ENCODE measurements at regions not wholly inside any gene's neighbourhood (a gene's known extent, or its start where the extent isn't known, plus 50 kb on each side); places are given as distances from the start of the nearest gene placed in this dataset.

DNA sequence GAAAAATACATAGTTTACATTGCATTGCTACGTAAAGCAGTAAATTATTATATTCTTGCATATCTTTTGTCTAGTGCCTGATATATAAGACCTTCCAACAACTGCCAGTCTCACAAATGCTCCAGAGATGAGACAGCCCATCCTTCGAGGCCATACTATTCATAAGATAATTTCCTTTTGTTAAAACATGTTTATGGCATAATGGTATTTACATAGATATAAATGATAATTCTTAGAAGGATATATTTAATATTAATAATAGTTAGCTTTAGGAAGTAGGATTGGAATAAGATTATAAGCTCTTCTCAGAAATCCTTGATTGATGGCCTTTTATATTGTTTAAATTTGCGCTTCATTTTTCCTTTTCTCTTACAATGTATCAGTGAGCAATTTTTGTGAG lies 1410.1 kb upstream of the MIR17HG start:
- DNase-seq, result no peak

DNA sequence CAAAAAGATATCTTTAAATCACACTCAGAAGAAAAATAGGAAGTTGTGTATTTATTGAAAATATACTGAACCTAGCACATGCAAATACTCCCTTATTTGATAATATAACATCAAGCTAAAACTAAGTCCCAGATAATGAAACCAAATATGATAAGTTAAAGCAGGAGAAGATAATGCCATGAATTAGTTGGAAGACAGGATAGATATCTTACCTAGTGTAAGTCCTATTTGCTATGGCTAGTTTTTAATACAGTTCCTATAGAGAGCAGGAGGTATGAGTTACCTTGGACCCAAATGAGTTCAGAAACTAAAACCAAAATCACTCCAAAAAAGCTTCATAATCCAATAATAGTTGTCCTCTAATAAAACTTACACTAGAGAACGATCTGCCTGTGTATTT lies 1407.1 kb upstream of the MIR17HG start:
- DNase-seq, result no peak

- DNase-seq, result no peak
Measured at GRCh38 chr13:89943139-89943538, 1404.3 kb upstream of the MIR17HG start.

DNA sequence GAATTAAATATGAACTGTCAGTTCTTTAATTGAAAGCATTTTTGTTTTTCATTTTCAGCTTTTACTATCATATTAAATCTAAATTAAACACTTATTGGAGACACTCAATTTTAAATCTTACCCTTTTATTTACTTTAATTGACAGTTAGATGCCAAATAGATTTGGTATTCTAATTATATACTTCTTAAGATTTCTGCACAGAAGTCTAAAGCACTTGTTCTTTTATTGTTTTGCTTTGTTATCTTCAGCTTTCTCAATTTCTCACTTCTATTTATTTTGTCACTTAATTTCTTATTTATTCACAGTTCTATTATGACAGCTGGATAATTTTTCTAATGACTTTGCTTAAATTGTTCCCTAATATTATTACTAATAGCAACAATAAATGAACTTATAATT lies 1397.3 kb upstream of the MIR17HG start:
- no peak for DNase-seq

DNA sequence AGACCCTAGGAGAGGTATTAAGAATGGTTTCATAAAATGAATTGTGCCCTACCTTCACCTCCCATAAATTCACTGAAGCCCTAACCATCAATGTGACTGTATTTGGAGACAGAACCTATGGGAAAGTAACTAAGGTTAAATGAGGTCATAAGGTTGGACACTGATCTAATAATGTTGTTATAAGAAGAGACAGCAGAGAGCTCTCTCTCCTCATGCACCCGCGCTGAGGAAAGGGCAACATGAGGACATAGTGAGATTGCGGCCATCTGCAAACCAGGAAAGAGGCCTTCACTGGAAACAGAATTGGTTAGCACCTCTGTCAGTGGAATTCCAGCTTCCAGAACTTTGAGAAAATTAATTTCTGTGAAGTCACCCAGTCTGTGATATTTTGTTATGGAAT lies 1396.1 kb upstream of the MIR17HG start:
- no peak for DNase-seq

GRCh38 chr13:89953581-89953980 lies 1393.9 kb upstream of the MIR17HG start:
- no peak for DNase-seq

DNA sequence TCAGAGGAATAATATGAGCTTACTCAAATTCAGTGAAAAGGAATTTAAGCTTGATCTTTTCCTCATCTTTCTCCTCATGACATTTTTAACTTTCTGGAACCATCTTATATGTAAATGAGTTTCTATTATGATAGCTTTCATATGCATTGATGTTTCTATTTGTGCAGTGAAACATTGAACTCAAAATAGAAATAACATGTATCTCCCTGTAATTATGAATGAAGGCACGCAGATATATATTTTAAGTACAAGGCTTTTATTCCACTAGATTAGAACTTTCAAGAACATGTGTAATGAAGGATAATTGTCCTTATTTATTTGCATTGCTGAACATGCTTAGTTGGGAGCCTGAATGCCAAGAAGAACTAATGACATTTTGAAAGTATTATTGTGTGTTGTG lies 1391.7 kb upstream of the MIR17HG start:
- no peak for DNase-seq

DNA sequence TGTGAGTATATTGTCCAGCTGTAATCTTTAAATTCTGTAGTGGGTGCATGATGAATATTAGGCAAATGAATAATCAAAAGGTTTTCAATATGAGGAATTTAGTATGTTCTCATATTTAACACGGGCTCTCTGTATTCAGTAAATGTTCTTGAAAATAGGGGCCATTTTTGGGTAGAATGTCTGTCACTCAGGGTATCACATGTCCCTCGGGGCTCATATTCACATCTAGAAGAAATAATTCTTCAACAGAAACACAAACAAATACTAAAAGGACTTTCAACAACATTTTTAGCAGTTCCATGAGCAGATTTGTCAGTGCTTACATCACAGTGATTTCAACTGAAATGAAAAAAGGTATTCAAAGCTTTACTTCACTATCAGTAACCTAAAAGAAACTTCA lies 1388.4 kb upstream of the MIR17HG start:
- DNase-seq, result no peak

- DNase-seq, result no peak
Measured at GRCh38 chr13:89965252-89965651, 1382.2 kb upstream of the MIR17HG start.

DNA sequence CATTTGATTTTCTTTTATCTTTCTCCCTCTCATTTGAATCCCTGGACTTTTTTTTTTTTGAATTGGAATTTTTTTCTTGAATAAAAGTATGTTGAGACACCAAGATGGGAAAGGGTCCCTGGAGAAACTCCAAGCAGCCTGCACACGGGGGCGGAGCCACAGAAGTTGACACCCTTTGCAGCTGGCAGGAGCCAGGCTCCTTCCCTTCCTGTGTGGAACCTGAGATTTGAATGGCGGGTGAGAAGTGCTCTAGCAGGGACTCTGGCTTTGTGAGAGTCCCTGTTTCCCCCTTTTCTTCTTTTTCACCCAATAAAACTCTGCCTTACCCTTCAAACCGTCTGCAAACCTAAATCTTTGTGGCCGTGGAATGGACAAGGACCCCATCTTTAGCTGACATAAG lies 1381.0 kb upstream of the MIR17HG start:
- DNase-seq, result peak; percentile 1

- DNase-seq, result no peak
Measured at GRCh38 chr13:89967701-89968100, 1379.8 kb upstream of the MIR17HG start.

DNA sequence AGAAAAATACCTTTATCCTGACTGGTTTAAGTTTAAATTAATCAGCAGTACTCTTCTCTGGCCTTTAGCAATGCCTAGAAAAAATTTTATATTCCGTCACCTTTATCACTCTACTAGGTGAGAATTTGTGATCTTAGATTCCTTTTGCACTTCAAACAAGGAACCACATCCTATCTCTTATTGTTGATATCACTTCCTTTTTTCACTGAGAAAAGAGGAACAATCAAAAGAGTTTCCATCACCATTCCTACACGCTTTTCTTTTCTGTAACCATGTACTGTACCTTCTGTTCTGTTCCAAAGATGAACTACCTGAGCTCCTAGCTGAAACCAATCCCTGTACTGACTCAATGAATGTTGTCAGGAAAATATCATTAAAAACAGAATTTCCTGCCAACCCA lies 1379.0 kb upstream of the MIR17HG start:
- DNase-seq, result no peak

DNA sequence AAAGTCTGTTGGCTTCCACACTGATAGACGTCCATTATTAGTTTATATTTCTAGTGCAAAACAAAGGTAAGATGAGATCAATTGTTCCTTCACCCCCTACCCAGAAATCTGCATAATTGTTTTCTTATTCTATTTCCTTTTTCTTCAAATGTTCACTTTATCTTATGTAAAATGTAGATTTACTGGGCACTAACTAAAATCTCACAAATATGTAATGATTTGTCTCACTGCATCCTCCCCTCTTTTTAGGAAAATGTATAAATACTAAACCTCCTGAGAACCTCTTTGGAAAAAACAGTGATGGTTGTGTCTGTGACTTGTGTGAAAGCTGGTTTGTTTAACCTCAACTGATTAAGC lies 1377.2 kb upstream of the MIR17HG start:
- no peak for DNase-seq

DNA sequence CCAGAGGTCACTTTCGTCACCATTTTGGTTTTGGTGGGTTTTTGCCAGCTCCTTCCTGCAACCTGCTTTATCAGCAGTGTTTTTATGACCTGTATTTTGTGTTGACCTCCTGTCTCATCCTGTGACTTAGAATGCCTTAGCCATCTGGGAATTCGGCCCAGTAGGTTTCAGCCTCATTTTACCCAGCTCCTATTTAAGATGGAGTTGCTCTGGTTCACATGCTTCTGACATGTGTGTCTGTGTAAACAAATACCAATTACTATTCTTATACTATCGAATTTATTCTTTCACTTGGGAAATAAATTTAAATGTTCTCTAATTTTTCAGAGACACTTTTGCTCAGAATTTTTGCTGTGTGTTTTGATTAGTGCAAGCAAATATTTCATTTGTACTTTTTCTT lies 1370.3 kb upstream of the MIR17HG start:
- DNase-seq, result no peak

DNA sequence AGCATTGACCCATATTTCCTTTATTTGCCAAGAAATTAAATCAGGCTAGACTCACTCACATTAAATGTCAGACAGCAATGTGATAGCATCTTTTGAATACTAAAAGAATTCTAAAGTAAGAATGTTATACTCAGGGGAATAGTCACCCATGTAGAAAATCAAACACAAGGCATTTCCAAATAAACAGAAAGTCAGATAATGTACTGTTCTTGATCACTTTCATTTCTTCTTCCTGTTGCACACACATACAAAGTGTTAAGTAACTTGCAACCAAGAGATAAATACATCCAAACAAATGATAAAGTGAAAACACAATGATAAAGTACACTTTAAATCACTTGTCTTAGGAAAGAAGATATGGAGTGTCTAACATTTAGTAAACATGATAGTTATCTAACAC lies 1366.6 kb upstream of the MIR17HG start:
- DNase-seq, result no peak

GRCh38 chr13:89982407-89983095 lies 1364.9 kb upstream of the MIR17HG start:
- no peak for DNase-seq

DNA sequence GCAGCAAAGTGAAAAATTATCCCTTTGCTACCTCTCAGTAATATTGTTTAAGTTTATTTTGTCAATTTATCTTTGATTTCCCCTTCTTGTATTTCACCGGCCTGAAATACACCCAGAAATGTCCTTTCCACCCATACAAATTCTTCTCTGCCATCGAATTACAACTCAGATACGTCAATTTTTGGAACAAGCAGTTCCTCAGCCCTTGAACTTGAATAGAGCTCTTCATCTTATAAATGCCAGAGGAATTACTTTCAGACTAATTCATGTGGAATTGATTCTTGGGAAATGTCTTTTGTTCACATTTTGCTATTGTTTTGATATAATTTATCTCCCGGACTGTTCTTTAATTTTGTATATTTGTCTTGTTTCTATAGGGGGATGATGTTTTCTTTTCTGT lies 1359.3 kb upstream of the MIR17HG start:
- DNase-seq, result no peak

GRCh38 chr13:90003566-90003965 lies 1343.9 kb upstream of the MIR17HG start:
- DNase-seq, result no peak

GRCh38 chr13:90008707-90009149 lies 1338.8 kb upstream of the MIR17HG start:
- no peak for DNase-seq

- no peak for DNase-seq
Measured at GRCh38 chr13:90014038-90014437, 1333.4 kb upstream of the MIR17HG start.

- DNase-seq, result no peak
Measured at GRCh38 chr13:90015565-90016507, 1331.7 kb upstream of the MIR17HG start.

GRCh38 chr13:90016688-90017087 lies 1330.8 kb upstream of the MIR17HG start:
- DNase-seq, result no peak

DNA sequence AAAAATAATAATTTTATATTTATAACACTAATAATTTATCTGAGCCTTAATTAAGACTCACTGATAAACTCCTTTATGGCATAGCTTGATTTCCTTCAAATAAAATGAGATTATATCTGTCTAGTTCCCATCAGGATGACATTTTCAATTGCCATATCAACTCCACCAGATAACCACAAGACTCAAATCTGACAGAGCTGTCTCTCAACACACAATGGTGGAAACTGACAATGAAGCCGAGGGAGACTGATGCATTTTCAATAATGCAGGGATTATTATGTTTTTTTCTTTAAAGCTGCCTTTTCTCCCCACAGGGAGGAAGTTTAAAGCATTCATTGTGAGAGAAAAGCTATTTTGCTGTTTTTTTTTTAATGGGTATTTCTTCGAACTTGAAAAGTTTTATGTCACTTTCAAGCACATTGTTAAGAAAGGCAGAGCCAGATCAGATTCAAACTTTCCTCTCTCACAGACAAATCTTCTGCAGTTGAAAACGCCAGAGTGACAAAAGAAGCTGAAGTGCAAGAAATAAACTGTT lies 1326.9 kb upstream of the MIR17HG start:
- no peak for DNase-seq

DNA sequence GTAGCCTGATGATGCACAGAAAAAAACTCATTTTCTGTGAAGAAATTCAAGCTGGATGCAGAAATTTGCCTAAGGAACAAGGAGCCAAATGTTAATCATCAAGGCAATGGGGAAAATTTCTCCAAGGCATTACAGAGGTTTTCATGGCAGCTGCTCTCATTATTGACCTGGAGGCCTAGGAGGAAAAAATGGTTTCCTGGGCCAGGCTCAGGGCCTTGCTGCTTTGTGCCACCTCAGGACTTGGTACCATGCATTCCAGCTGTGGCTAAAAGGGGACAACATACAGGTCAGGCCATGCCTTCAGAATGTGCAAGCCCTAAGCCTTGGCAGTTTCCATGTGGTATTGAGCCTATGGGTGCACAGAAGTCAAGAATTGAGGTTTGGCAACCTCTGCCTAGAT lies 1320.1 kb upstream of the MIR17HG start:
- no peak for DNase-seq
